H9 (cell line): ENCODE measurements at regions not wholly inside any gene's neighbourhood (a gene's known extent, or its start where the extent isn't known, plus 50 kb on each side); places are given as distances from the start of the nearest gene placed in this dataset.

Experiments
- DNase-seq: peaks from one replicate; pipeline ENCODE4 v3.0.0-alpha.2; 2017
- H2AFZ ChIP-seq: one replicate; pipeline ENCODE4 v1.6.1; 2013; ENCODE audit warnings: mild to moderate bottlenecking, low read length, control low read depth, moderate library complexity
- H2AK5ac ChIP-seq: 2 replicates; pipeline ENCODE4 v1.6.1; 2013; ENCODE audit warnings: low read length, control low read depth, mixed read lengths; ENCODE audit not compliant: insufficient read length
- H2BK120ac ChIP-seq: one replicate; pipeline ENCODE4 v1.6.1; 2013; ENCODE audit warnings: low read depth, mild to moderate bottlenecking, low read length, control low read depth, inconsistent platforms; ENCODE audit not compliant: poor library complexity, severe bottlenecking
- H2BK12ac ChIP-seq: 2 replicates; pipeline ENCODE4 v1.6.1; 2013; ENCODE audit warnings: low read length, control low read depth, mixed read lengths, low read depth; ENCODE audit not compliant: insufficient read length
- H2BK15ac ChIP-seq: 2 replicates; pipeline ENCODE4 v1.6.1; 2013; ENCODE audit warnings: low read depth, low read length, control low read depth
- H2BK20ac ChIP-seq: one replicate; pipeline ENCODE4 v1.6.1; 2013; ENCODE audit warnings: low read depth, mild to moderate bottlenecking, low read length, control low read depth, inconsistent platforms; ENCODE audit not compliant: poor library complexity, severe bottlenecking
- H2BK5ac ChIP-seq: 2 replicates; pipeline ENCODE4 v1.6.1; 2013; ENCODE audit warnings: low read length, control low read depth, mixed read lengths; ENCODE audit not compliant: insufficient read length
- H3K14ac ChIP-seq: 2 replicates; pipeline ENCODE4 v1.6.1; 2013; ENCODE audit warnings: low read length, control low read depth; ENCODE audit not compliant: insufficient read depth
- H3K18ac ChIP-seq: 2 replicates; pipeline ENCODE4 v1.6.1; 2013; ENCODE audit warnings: low read depth, mild to moderate bottlenecking, mixed read lengths, low read length, control low read depth; ENCODE audit not compliant: insufficient read length
- H3K23ac ChIP-seq: 2 replicates; pipeline ENCODE4 v1.6.1; 2013; ENCODE audit warnings: low read length, control low read depth, mixed read lengths, low read depth; ENCODE audit not compliant: insufficient read length
- H3K23me2 ChIP-seq: 2 replicates; pipeline ENCODE4 v1.6.1; 2013; ENCODE audit warnings: low read depth, mild to moderate bottlenecking, mixed read lengths, low read length, control low read depth; ENCODE audit not compliant: insufficient read length, poor library complexity, severe bottlenecking
- H3K27ac ChIP-seq: 2 replicates; pipeline ENCODE4 v1.5.1; 2013; ENCODE audit warnings: low read length, control low read depth, mixed read lengths, low read depth; ENCODE audit not compliant: insufficient read length
- H3K27me3 ChIP-seq: 2 replicates; pipeline ENCODE4 v1.6.1; 2013; ENCODE audit warnings: low read length, control low read depth, inconsistent platforms; ENCODE audit not compliant: insufficient read depth
- H3K4ac ChIP-seq: 2 replicates; pipeline ENCODE4 v1.6.1; 2013; ENCODE audit warnings: low read depth, mild to moderate bottlenecking, control low read depth, inconsistent platforms, low read length, moderate library complexity
- H3K4me1 ChIP-seq: 2 replicates; pipeline ENCODE4 v1.6.1; 2013; ENCODE audit warnings: low read length, control low read depth, inconsistent platforms; ENCODE audit not compliant: insufficient read depth
- H3K4me2 ChIP-seq: 2 replicates; pipeline ENCODE4 v1.6.1; 2013; ENCODE audit warnings: low read length, control low read depth, mixed read lengths; ENCODE audit not compliant: insufficient read length, insufficient read depth
- H3K56ac ChIP-seq: 2 replicates; pipeline ENCODE4 v1.6.1; 2013; ENCODE audit warnings: low read depth, mild to moderate bottlenecking, mixed read lengths, low read length, control low read depth; ENCODE audit not compliant: insufficient read length
- H3K79me1 ChIP-seq: 2 replicates; pipeline ENCODE4 v1.6.1; 2013; ENCODE audit warnings: low read depth, mild to moderate bottlenecking, moderate library complexity, low read length, control low read depth, inconsistent platforms; ENCODE audit not compliant: insufficient read depth, poor library complexity, severe bottlenecking
- H3K79me2 ChIP-seq: 2 replicates; pipeline ENCODE4 v1.6.1; 2013; ENCODE audit warnings: low read length, control low read depth, inconsistent platforms; ENCODE audit not compliant: insufficient read depth
- H3K9ac ChIP-seq: 2 replicates; pipeline ENCODE4 v1.6.1; 2013; ENCODE audit warnings: low read length, control low read depth, mixed read lengths; ENCODE audit not compliant: insufficient read length; ENCODE audit errors: extremely low read depth
- H3K9me3 ChIP-seq: one replicate; pipeline ENCODE4 v1.6.1; 2013; ENCODE audit warnings: low read depth, low read length, inconsistent platforms; ENCODE audit not compliant: control insufficient read depth
- H3T11ph ChIP-seq: one replicate; pipeline ENCODE4 v1.6.1; 2013; ENCODE audit warnings: mild to moderate bottlenecking, low read length, control low read depth, inconsistent platforms
- H4K20me1 ChIP-seq: one replicate; pipeline ENCODE4 v1.6.1; 2013; ENCODE audit not compliant: control insufficient read depth, insufficient read length, insufficient read depth
- H4K5ac ChIP-seq: 2 replicates; pipeline ENCODE4 v1.6.1; 2013; ENCODE audit warnings: low read depth, mild to moderate bottlenecking, mixed read lengths, low read length, control low read depth; ENCODE audit not compliant: insufficient read length
- H4K8ac ChIP-seq: replicated peaks from 2 replicates; pipeline ENCODE4 v1.6.1; 2013; ENCODE audit warnings: low read length, control low read depth, mixed read lengths, low read depth; ENCODE audit not compliant: insufficient read length
- H4K91ac ChIP-seq: 2 replicates; pipeline ENCODE4 v1.6.1; 2013; ENCODE audit warnings: low read depth, mild to moderate bottlenecking, moderate library complexity, mixed read lengths, low read length, control low read depth; ENCODE audit not compliant: insufficient read length
- H3K27ac Mint-ChIP-seq, 3 experiments: 2 replicates in 2 of 3; 3 replicates in 1 of 3; pipeline ENCODE4 v1.8.0; 2020 to 2021; ENCODE audit warnings: mixed read lengths in 3 of 3, mild to moderate bottlenecking in 1 of 3, moderate library complexity in 1 of 3
- H3K27me3 Mint-ChIP-seq: 2 replicates; pipeline ENCODE4 v1.8.0; 2021; ENCODE audit warnings: low read depth, mild to moderate bottlenecking, moderate library complexity, mixed read lengths
- H3K36me3 Mint-ChIP-seq, 3 experiments: 2 replicates in 2 of 3; 3 replicates in 1 of 3; pipeline ENCODE4 v1.8.0; 2020 to 2021; ENCODE audit warnings: low read depth in 3 of 3, mixed read lengths in 3 of 3; ENCODE audit not compliant: insufficient read depth in 1 of 3
- H3K4me1 Mint-ChIP-seq, 2 experiments: 2 replicates each; pipeline ENCODE4 v1.8.0; 2020; ENCODE audit warnings: mixed read lengths in 2 of 2
- H3K4me3 Mint-ChIP-seq, 2 experiments: 2 replicates in 1 of 2; 3 replicates in 1 of 2; pipeline ENCODE4 v1.8.0; 2020 to 2021; ENCODE audit warnings: mild to moderate bottlenecking in 2 of 2, mixed read lengths in 2 of 2, moderate library complexity in 1 of 2
- H3K9me3 Mint-ChIP-seq, 2 experiments: 2 replicates in 1 of 2; 3 replicates in 1 of 2; pipeline ENCODE4 v1.8.0; 2020; ENCODE audit warnings: mild to moderate bottlenecking in 2 of 2, mixed read lengths in 2 of 2, moderate library complexity in 1 of 2
- CTCF ChIP-seq: fragments of 200-600 bp; sonication (generic); conservative IDR thresholded peaks from 3 replicates; pipeline ENCODE4 v1.8.0; 2021; ENCODE audit warnings: antibody characterized with exemption, mild to moderate bottlenecking
- WGBS: extraction: QIAGEN DNeasy Blood & Tissue Kit; methylation state at CpG from one replicate; pipeline ENCODE4 v1.1.7; 2013; ENCODE audit warnings: missing lambda C conversion rate, low lambda C conversion rate, mixed read lengths; ENCODE audit not compliant: insufficient read length; ENCODE audit errors: extremely low coverage; 5-methylcytosine and 5-hydroxymethylcytosine counted together

GRCh38 chr3:102085431-102086176 lies 236.3 kb downstream of the NFKBIZ start:
- Histone ChIP-seq H3K4ac (no peak overlapping the region), H3T11ph (no peak overlapping the region), H3K27me3 (no peaks in the 10 kb centered on the region), H3K27ac (no peak overlapping the region), H2BK120ac (no peak overlapping the region), H4K5ac (no peak overlapping the region), H3K79me2 (no peaks in the 10 kb centered on the region), H3K79me1 (no peaks in the 10 kb centered on the region), H3K4me1 (no peaks in the 10 kb centered on the region; the same call in 1 of the 2 replicates), H2AK5ac (no peak overlapping the region), H2BK20ac (no peak overlapping the region), H2BK12ac (no peak overlapping the region), H3K9ac (no peak overlapping the region), H3K14ac (no peak overlapping the region), H3K56ac (no peak overlapping the region), H2AFZ (no peak overlapping the region), H4K20me1 (no peaks in the 10 kb centered on the region), H3K23ac (no peak overlapping the region), H4K8ac (no peak overlapping the region), H3K18ac (no peak overlapping the region), H2BK15ac (no peak overlapping the region), H2BK5ac (no peak overlapping the region), H3K23me2 (no peaks in the 10 kb centered on the region), H3K9me3 (no peaks in the 10 kb centered on the region), H3K4me2 (no peak overlapping the region), H4K91ac (no peak overlapping the region)
- H3K27me3 Mint-ChIP-seq: no peaks in the 10 kb centered on the region
- no peak overlapping the region for H3K4me3 Mint-ChIP-seq
- TF ChIP-seq CTCF: no peak
- no peak for DNase-seq
- peaks cover 3 to 5% of the 10 kb centered on the region in 2 experiments; a peak in 3 of 4 replicates for H3K4me1 Mint-ChIP-seq
- WGBS: no CpG with 5 or more reads among the region's 3 CpGs
- no peak overlapping the region for H3K27ac Mint-ChIP-seq
- no peaks in the 10 kb centered on the region for H3K36me3 Mint-ChIP-seq
- H3K9me3 Mint-ChIP-seq: no peaks in the 10 kb centered on the region; a peak in 1 of 5 replicates
